NCI-H82 (cell line): ENCODE measurements at regions not wholly inside any gene's neighbourhood (a gene's known extent, or its start where the extent isn't known, plus 50 kb on each side); places are given as distances from the start of the nearest gene placed in this dataset.
"Not testable (repeated sequence)": the region's sequence is repeated elsewhere in the genome, so short reads cannot be mapped to it uniquely, and the experiment has no call there.

Experiments
- DNase-seq: peaks from one replicate; lab custom pipeline; 2025; lab: John Stamatoyannopoulos, UW

GRCh38 chr6:104506429-104506828 lies 353.3 kb downstream of the HACE1 start:
- DNase-seq: peak; percentile 79

GRCh38 chr6:104505838-104506237 lies 353.9 kb downstream of the HACE1 start:
- no peak for DNase-seq

GRCh38 chr6:104500265-104500664 lies 359.5 kb downstream of the HACE1 start:
- peak; percentile 1 for DNase-seq

GRCh38 chr6:104486035-104486434 lies 373.7 kb downstream of the HACE1 start:
- no peak for DNase-seq

- DNase-seq: no peak
Observed at GRCh38 chr6:104484626-104485025, 375.1 kb downstream of the HACE1 start.

- no peak for DNase-seq
Observed at GRCh38 chr6:104484191-104484590, 375.5 kb downstream of the HACE1 start.

- peak; percentile 21 for DNase-seq
Observed at GRCh38 chr6:104483225-104483834, 376.4 kb downstream of the HACE1 start.

- no peak for DNase-seq
Observed at GRCh38 chr6:104477569-104477968, 382.1 kb downstream of the HACE1 start.

- DNase-seq: no peak
Observed at GRCh38 chr6:104473021-104473429, 386.7 kb downstream of the HACE1 start.

GRCh38 chr6:104472021-104472901 lies 387.5 kb downstream of the HACE1 start:
- no peak for DNase-seq

GRCh38 chr6:104466306-104466705 lies 393.4 kb downstream of the HACE1 start:
- DNase-seq: no peak

GRCh38 chr6:104462811-104463599 lies 396.7 kb downstream of the HACE1 start:
- DNase-seq: no peak

- no peak for DNase-seq
Observed at GRCh38 chr6:104460738-104461483, 398.8 kb downstream of the HACE1 start.

- DNase-seq: no peak
Observed at GRCh38 chr6:104459543-104459942, 400.2 kb downstream of the HACE1 start.

- no peak for DNase-seq
Observed at GRCh38 chr6:104449918-104450317, 409.8 kb downstream of the HACE1 start.

- DNase-seq: not testable (repeated sequence)
Observed at GRCh38 chr6:104446101-104447080, 413.3 kb downstream of the HACE1 start.

GRCh38 chr6:104434519-104434918 lies 425.2 kb downstream of the HACE1 start:
- no peak for DNase-seq

GRCh38 chr6:104431096-104431495 lies 428.6 kb downstream of the HACE1 start:
- no peak for DNase-seq

- no peak for DNase-seq
Observed at GRCh38 chr6:104428184-104428583, 431.5 kb downstream of the HACE1 start.

- no peak for DNase-seq
Observed at GRCh38 chr6:104423691-104424090, 436.0 kb downstream of the HACE1 start.

- DNase-seq: no peak
Observed at GRCh38 chr6:104421650-104422049, 438.1 kb downstream of the HACE1 start.
